ENCODE measurements at regions not wholly inside any gene's neighbourhood (a gene's known extent, or its start where the extent isn't known, plus 50 kb on each side); places are given as distances from the start of the nearest gene placed in this dataset.

- no peaks in the 10 kb centered on the region for H3K4me1 ChIP-seq
- H3K4me3 ChIP-seq, result no peak overlapping the region
- no peaks in the 10 kb centered on the region for H3K9me3 ChIP-seq
- no peaks in the 10 kb centered on the region for H3K36me3 ChIP-seq
- ATAC-seq (ENCODE audit: low FRiP score in 2 of 2) (no peak), DNase-seq (no peak)
- TF ChIP-seq CTCF (IDR thresholded peaks at IDR 0.05), result no peak
- no peak for TF ChIP-seq EP300 (IDR thresholded peaks at IDR 0.05)
- no peak for TF ChIP-seq POLR2AphosphoS5 (IDR thresholded peaks at IDR 0.05)
- TF ChIP-seq POLR2A (IDR thresholded peaks at IDR 0.05), result no peak
- no peak overlapping the region for H3K27ac ChIP-seq
- 66 to 74% methylated on average over 5 of the region's 5 CpGs for WGBS, 2 donors
- H3K27me3 ChIP-seq, result no peaks in the 10 kb centered on the region
Observed at GRCh38 chrX:18102006-18102405, 118.7 kb downstream of the BEND2 start.

GRCh38 chrX:18101087-18101486 is 119.6 kb downstream of the BEND2 start:
- DNase-seq (no peak), ATAC-seq (ENCODE audit: low FRiP score in 2 of 2) (no peak)
- Histone ChIP-seq H3K9me3 (no peaks in the 10 kb centered on the region), H3K4me3 (no peak overlapping the region), H3K27me3 (no peaks in the 10 kb centered on the region), H3K27ac (no peak overlapping the region), H3K36me3 (no peaks in the 10 kb centered on the region), H3K4me1 (no peaks in the 10 kb centered on the region)
- WGBS, 2 donors, result 86 to 90% methylated on average over 4 to 5 of the region's 5 CpGs
- no peak for TF ChIP-seq POLR2AphosphoS5 (IDR thresholded peaks at IDR 0.05)
- TF ChIP-seq CTCF (IDR thresholded peaks at IDR 0.05), result no peak
- TF ChIP-seq EP300 (IDR thresholded peaks at IDR 0.05), result no peak
- no peak for TF ChIP-seq POLR2A (IDR thresholded peaks at IDR 0.05)

- 65 to 73% methylated on average over 6 of the region's 6 CpGs for WGBS, 2 donors
- Histone ChIP-seq H3K4me3 (no peak overlapping the region), H3K36me3 (no peaks in the 10 kb centered on the region), H3K4me1 (no peaks in the 10 kb centered on the region), H3K27ac (no peak overlapping the region), H3K27me3 (no peaks in the 10 kb centered on the region), H3K9me3 (no peaks in the 10 kb centered on the region)
- DNase-seq (no peak), ATAC-seq (ENCODE audit: low FRiP score in 2 of 2) (no peak)
- TF ChIP-seq POLR2AphosphoS5 (IDR thresholded peaks at IDR 0.05) (no peak), EP300 (IDR thresholded peaks at IDR 0.05) (no peak), CTCF (IDR thresholded peaks at IDR 0.05) (no peak), POLR2A (IDR thresholded peaks at IDR 0.05) (no peak)
Observed at GRCh38 chrX:18099745-18100144, 120.9 kb downstream of the BEND2 start.

- WGBS, 2 donors, result 13 to 26% methylated on average over 6 to 14 of the region's 14 CpGs
- peak in 1 of 2 donors; percentile 24 for DNase-seq
Observed at GRCh38 chrX:18098763-18099162, 121.9 kb downstream of the BEND2 start.

More at GRCh38 chrX:18098763-18099162, 121.9 kb downstream of the BEND2 start:
- H3K4me1 ChIP-seq, result no peaks in the 10 kb centered on the region
- H3K27me3 ChIP-seq, result no peaks in the 10 kb centered on the region
- H3K9me3 ChIP-seq, result no peaks in the 10 kb centered on the region
- no peak overlapping the region for H3K27ac ChIP-seq
- no peak overlapping the region for H3K4me3 ChIP-seq
- ATAC-seq (ENCODE audit: low FRiP score in 2 of 2), result no peak
- TF ChIP-seq EP300 (IDR thresholded peaks at IDR 0.05), result no peak
- no peak for TF ChIP-seq POLR2A (IDR thresholded peaks at IDR 0.05)
- no peak for TF ChIP-seq POLR2AphosphoS5 (IDR thresholded peaks at IDR 0.05)
- TF ChIP-seq CTCF (IDR thresholded peaks at IDR 0.05), result no peak
- H3K36me3 ChIP-seq, result no peaks in the 10 kb centered on the region
